ENCODE measurements at regions not wholly inside any gene's neighbourhood (a gene's known extent, or its start where the extent isn't known, plus 50 kb on each side); places are given as distances from the start of the nearest gene placed in this dataset.

DNA sequence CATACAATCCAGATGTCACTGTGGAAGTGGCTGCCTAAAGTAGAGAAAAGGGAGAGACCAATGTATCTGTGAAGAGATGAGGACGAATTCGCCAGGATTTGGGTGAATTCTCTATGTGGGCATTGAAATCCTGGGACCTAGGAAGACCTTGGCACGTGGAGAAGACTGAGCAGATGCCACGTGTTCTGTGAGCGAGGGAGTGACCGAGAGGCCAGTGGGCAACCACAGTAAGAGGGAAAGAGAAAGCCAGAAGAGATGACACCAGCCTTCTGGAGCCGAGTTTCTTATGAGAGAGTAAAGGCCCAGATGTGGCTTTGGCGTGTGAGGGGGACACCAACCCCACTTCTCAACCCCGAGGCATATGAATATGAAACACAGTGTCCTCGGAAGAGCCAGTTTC, 228.1 kb downstream of the BUD13 start:
- Histone ChIP-seq H3K4me3 (ENCODE audit: low read length) (no peak overlapping the region), H3K79me2 (ENCODE audit: control insufficient read depth, low read length) (no peaks in the 10 kb centered on the region), H3K9me3 (ENCODE audit: control insufficient read depth, insufficient read depth, low read length) (peaks cover 4% of the 10 kb centered on the region; the same call in 1 of the 2 replicates), H3K27me3 (ENCODE audit: control insufficient read depth, low read length) (peaks cover 3% of the 10 kb centered on the region; the same call in 1 of the 2 replicates), H3K36me3 (ENCODE audit: control insufficient read depth, low read length) (no peaks in the 10 kb centered on the region), H3K27ac (ENCODE audit: low read depth, low read length) (no peak overlapping the region), H3K4me1 (ENCODE audit: control insufficient read depth, low read length) (no peaks in the 10 kb centered on the region), H3F3A (ENCODE audit: control insufficient read depth, insufficient read depth) (no peaks in the 10 kb centered on the region), H4K20me1 (ENCODE audit: control insufficient read depth, insufficient read depth, low read depth, low read length) (no peaks in the 10 kb centered on the region), H3K4me2 (ENCODE audit: low read length) (no peak overlapping the region), H3K9me2 (replicated peaks; ENCODE audit: control insufficient read depth, low read length) (no peaks in the 10 kb centered on the region)
- no peak for TF ChIP-seq EZH2phosphoT487 (IDR thresholded peaks at IDR 0.05; ENCODE audit: borderline replicate concordance, low read length)
- TF ChIP-seq, protein P1, sequence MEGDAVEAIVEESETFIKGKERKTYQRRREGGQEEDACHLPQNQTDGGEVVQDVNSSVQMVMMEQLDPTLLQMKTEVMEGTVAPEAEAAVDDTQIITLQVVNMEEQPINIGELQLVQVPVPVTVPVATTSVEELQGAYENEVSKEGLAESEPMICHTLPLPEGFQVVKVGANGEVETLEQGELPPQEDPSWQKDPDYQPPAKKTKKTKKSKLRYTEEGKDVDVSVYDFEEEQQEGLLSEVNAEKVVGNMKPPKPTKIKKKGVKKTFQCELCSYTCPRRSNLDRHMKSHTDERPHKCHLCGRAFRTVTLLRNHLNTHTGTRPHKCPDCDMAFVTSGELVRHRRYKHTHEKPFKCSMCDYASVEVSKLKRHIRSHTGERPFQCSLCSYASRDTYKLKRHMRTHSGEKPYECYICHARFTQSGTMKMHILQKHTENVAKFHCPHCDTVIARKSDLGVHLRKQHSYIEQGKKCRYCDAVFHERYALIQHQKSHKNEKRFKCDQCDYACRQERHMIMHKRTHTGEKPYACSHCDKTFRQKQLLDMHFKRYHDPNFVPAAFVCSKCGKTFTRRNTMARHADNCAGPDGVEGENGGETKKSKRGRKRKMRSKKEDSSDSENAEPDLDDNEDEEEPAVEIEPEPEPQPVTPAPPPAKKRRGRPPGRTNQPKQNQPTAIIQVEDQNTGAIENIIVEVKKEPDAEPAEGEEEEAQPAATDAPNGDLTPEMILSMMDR (IDR thresholded peaks at IDR 0.05; ENCODE audit: low read depth, low read length, poor library complexity, severe bottlenecking), result no peak

- no peaks in the 10 kb centered on the region for H3K36me3 ChIP-seq (ENCODE audit: control insufficient read depth, low read length)
- no peaks in the 10 kb centered on the region for H4K20me1 ChIP-seq (ENCODE audit: control insufficient read depth, insufficient read depth, low read depth, low read length)
- H3K4me3 ChIP-seq (ENCODE audit: low read length), result no peak overlapping the region
- H3K4me1 ChIP-seq (ENCODE audit: control insufficient read depth, low read length), result no peaks in the 10 kb centered on the region
- peaks cover 3% of the 10 kb centered on the region; the same call in 1 of the 2 replicates for H3K27me3 ChIP-seq (ENCODE audit: control insufficient read depth, low read length)
- no peaks in the 10 kb centered on the region for H3F3A ChIP-seq (ENCODE audit: control insufficient read depth, insufficient read depth)
- no peak overlapping the region for H3K4me2 ChIP-seq (ENCODE audit: low read length)
- no peak overlapping the region for H3K27ac ChIP-seq (ENCODE audit: low read depth, low read length)
- H3K9me3 ChIP-seq (ENCODE audit: control insufficient read depth, insufficient read depth, low read length), result peaks cover 2% of the 10 kb centered on the region; the same call in 1 of the 2 replicates
- no peaks in the 10 kb centered on the region for H3K79me2 ChIP-seq (ENCODE audit: control insufficient read depth, low read length)
- no peaks in the 10 kb centered on the region for H3K9me2 ChIP-seq (replicated peaks; ENCODE audit: control insufficient read depth, low read length)
- TF ChIP-seq, protein P1 (IDR thresholded peaks at IDR 0.05; ENCODE audit: low read depth, low read length, poor library complexity, severe bottlenecking), result no peak
- no peak for TF ChIP-seq EZH2phosphoT487 (IDR thresholded peaks at IDR 0.05; ENCODE audit: borderline replicate concordance, low read length)
Measured at GRCh38 chr11:116543911-116544475, 228.8 kb downstream of the BUD13 start.

DNA sequence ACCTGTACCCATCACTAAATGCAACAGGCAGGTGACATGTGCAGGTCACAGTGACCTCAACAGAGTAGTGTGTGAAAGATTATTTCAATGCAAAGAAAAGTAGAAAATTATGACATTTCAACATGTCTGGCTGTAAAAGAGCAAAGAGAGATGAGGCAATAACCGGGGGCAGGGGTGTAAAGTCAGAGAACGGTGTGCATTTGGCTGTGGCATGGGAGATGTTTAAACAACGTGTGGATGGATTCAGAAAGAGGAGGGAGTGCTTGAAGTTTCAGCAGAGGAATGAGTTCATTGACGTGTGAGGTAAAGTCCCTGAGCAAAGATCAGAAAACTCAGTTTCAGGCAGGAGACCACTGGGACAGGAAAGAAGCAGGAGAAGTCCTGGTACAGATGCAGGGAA, 229.7 kb downstream of the BUD13 start:
- TF ChIP-seq, protein P1 (IDR thresholded peaks at IDR 0.05; ENCODE audit: low read depth, low read length, poor library complexity, severe bottlenecking), result no peak
- TF ChIP-seq EZH2phosphoT487 (IDR thresholded peaks at IDR 0.05; ENCODE audit: borderline replicate concordance, low read length), result no peak

More for the DNA sequence above, 229.7 kb downstream of the BUD13 start:
- Histone ChIP-seq H3K36me3 (ENCODE audit: control insufficient read depth, low read length) (no peaks in the 10 kb centered on the region), H4K20me1 (ENCODE audit: control insufficient read depth, insufficient read depth, low read depth, low read length) (no peaks in the 10 kb centered on the region), H3K4me2 (ENCODE audit: low read length) (no peak overlapping the region), H3K9me2 (replicated peaks; ENCODE audit: control insufficient read depth, low read length) (no peaks in the 10 kb centered on the region), H3K9me3 (ENCODE audit: control insufficient read depth, insufficient read depth, low read length) (no peaks in the 10 kb centered on the region), H3K4me3 (ENCODE audit: low read length) (no peak overlapping the region), H3K79me2 (ENCODE audit: control insufficient read depth, low read length) (no peaks in the 10 kb centered on the region), H3F3A (ENCODE audit: control insufficient read depth, insufficient read depth) (no peaks in the 10 kb centered on the region), H3K4me1 (ENCODE audit: control insufficient read depth, low read length) (no peaks in the 10 kb centered on the region), H3K27me3 (ENCODE audit: control insufficient read depth, low read length) (peaks cover 3% of the 10 kb centered on the region; the same call in 1 of the 2 replicates), H3K27ac (ENCODE audit: low read depth, low read length) (no peak overlapping the region)

Data from DOHH2 (cell line).